Bronchial epithelial cell (primary cell): ENCODE measurements at regions not wholly inside any gene's neighbourhood (a gene's known extent, or its start where the extent isn't known, plus 50 kb on each side); places are given as distances from the start of the nearest gene placed in this dataset.
A peak's percentile ranks its signal among the peaks of the same experiment; 100 is the strongest.
"Not testable (repeated sequence)": the region's sequence is repeated elsewhere in the genome, so short reads cannot be mapped to it uniquely, and the experiment has no call there.

Experiments used
- DNase-seq: peaks from one replicate; pipeline ENCODE4 v3.0.0-alpha.2; 2010; ENCODE audit warnings: low read depth
- FAIRE-seq: peaks from 2 replicates; lab custom pipeline; 2011; peaks lifted over from hg19 to GRCh38; lab: Jason Lieb, UNC
- H3K27me3 ChIP-seq: 2 replicates; pipeline ENCODE4 v1.5.1; 2011; ENCODE audit warnings: low read length; ENCODE audit not compliant: control insufficient read depth, insufficient read depth
- H3K36me3 ChIP-seq: 2 replicates; pipeline ENCODE4 v1.5.1; 2011; ENCODE audit warnings: low read length; ENCODE audit not compliant: control insufficient read depth, insufficient read depth
- H3K4me3 ChIP-seq: 2 replicates; pipeline ENCODE4 v1.5.1; 2011; ENCODE audit warnings: mild to moderate bottlenecking, low read depth, low read length, control low read depth
- TF ChIP-seq, protein P1 (sequence below): IDR thresholded peaks from 2 replicates; pipeline ENCODE4 v1.5.1; 2011; ENCODE audit warnings: mild to moderate bottlenecking, moderate library complexity, low read length, control low read depth, inconsistent platforms; ENCODE audit not compliant: insufficient read depth, severe bottlenecking

DNA sequence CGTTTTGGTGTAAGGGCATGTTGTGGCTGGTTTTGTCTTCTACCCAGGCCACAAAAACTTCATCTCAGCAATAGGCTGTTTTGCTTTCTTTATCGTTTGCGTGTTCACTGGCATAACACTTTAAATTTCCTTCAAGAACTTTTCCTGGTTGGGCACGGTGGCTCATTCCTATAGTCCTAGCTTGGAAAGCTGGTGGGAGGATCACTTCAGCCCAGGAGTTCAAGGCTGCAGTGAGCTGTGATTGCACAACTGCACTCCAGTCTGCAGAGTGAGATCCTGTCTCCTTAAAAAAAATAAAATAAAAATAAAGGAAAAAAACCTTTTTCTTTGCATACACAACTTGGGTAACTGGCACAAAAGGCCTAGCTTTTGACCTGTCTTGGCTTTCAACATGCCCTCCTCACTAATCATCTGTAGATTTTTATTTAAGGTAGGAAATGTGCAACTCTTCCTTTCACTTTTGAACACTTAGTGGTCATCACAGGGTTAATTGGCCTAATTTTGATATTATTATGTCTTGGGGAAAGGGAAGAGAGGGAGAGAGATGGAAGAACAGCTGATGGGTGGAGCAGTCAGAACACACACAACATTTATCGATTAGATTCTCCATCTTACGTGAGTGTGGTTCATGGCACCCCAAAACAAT, 78.9 kb upstream of the PSMA6 start:
- Histone ChIP-seq H3K27me3 (no peaks in the 10 kb centered on the region), H3K36me3 (no peaks in the 10 kb centered on the region), H3K4me3 (no peak overlapping the region)
- TF ChIP-seq, protein P1, sequence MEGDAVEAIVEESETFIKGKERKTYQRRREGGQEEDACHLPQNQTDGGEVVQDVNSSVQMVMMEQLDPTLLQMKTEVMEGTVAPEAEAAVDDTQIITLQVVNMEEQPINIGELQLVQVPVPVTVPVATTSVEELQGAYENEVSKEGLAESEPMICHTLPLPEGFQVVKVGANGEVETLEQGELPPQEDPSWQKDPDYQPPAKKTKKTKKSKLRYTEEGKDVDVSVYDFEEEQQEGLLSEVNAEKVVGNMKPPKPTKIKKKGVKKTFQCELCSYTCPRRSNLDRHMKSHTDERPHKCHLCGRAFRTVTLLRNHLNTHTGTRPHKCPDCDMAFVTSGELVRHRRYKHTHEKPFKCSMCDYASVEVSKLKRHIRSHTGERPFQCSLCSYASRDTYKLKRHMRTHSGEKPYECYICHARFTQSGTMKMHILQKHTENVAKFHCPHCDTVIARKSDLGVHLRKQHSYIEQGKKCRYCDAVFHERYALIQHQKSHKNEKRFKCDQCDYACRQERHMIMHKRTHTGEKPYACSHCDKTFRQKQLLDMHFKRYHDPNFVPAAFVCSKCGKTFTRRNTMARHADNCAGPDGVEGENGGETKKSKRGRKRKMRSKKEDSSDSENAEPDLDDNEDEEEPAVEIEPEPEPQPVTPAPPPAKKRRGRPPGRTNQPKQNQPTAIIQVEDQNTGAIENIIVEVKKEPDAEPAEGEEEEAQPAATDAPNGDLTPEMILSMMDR, result no peak
- DNase-seq (peak; percentile 61), FAIRE-seq (no peak)

GRCh38 chr14:35213869-35214387, 78.3 kb upstream of the PSMA6 start:
- H3K27me3 ChIP-seq, result no peaks in the 10 kb centered on the region
- peaks cover under 1% of the 10 kb centered on the region for H3K36me3 ChIP-seq
- FAIRE-seq, result no peak
- TF ChIP-seq, protein P1, result no peak
- H3K4me3 ChIP-seq, result no peak overlapping the region
- peak; percentile 93 for DNase-seq

DNA sequence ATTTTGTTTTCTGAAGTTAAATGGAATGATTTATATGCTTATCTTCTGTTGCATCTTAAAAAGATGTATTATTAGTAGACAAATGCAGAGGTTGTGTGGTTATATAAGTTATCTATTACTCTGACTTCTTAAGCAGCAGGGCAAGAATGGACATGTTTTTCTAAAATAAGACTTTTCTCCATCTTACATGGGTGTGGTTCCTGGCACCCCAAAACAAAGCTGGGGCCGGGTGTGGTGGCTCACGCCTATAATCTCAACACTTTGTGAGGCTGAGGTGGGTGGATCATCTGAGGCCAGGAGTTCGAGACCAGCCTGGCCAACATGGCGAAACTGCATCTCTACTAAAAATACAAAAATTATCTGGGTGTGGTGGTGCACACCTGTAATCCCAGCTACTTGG, 77.8 kb upstream of the PSMA6 start:
- not testable (repeated sequence) for H3K4me3 ChIP-seq, H3K36me3 ChIP-seq, FAIRE-seq, H3K27me3 ChIP-seq
- DNase-seq, result peak; percentile 91

DNA sequence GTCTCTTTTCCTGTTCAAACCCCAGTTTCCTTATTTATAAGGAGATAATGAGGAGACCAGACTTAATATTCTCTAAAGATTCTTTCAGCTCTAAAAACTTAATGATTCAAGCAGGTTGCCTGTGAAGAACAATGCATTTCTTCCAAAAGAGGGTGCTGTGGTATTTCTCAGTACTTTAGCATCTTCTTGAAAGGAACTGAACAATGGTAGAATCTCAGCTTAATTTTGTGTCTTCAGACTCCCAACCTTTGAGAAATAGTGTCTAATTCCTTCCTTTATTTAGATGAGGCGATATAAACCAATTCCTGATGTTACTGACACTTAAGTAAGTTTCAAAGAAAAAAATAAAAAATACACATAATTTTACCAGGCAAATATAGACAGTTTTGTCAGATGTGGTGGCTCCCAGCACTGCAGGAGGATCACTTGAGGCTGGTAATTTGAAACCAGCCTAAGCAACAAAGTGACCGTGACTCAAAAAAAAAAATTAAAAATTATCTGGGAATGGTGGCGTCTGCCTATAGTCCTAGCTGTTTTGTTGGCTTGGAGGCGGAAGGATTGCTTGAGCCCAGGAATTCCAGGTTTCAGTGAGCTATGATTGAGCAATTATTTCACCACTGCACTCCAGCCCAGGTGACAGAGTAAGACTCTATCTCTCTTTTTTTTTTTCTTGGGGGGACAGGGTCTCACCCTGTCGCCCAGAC, 76.9 kb upstream of the PSMA6 start:
- TF ChIP-seq, protein P1, result peak; percentile 13
- H3K27me3 ChIP-seq, result no peaks in the 10 kb centered on the region
- H3K4me3 ChIP-seq, result no peak overlapping the region
- peaks cover 3% of the 10 kb centered on the region for H3K36me3 ChIP-seq
- FAIRE-seq (no peak), DNase-seq (peak; percentile 59)

GRCh38 chr14:35218176-35218575, 74.0 kb upstream of the PSMA6 start:
- not testable (repeated sequence) for H3K4me3 ChIP-seq, H3K27me3 ChIP-seq, FAIRE-seq, H3K36me3 ChIP-seq, DNase-seq

GRCh38 chr14:35218963-35219362, 73.2 kb upstream of the PSMA6 start:
- no peak for FAIRE-seq

More at GRCh38 chr14:35218963-35219362, 73.2 kb upstream of the PSMA6 start:
- no peak overlapping the region for H3K4me3 ChIP-seq
- TF ChIP-seq, protein P1, result no peak
- DNase-seq, result no peak
- H3K27me3 ChIP-seq, result no peaks in the 10 kb centered on the region
- peaks cover 3% of the 10 kb centered on the region for H3K36me3 ChIP-seq
